Erythroblast (primary cell): ENCODE measurements at regions not wholly inside any gene's neighbourhood (a gene's known extent, or its start where the extent isn't known, plus 50 kb on each side); places are given as distances from the start of the nearest gene placed in this dataset.

Experiments
- GATA1 ChIP-seq: IDR thresholded peaks from 2 replicates; pipeline ENCODE4 v1.6.1; 2011; ENCODE audit warnings: low read depth, mild to moderate bottlenecking, control low read depth, low read length, moderate library complexity
- POLR2A ChIP-seq: IDR thresholded peaks from 2 replicates; pipeline ENCODE4 v1.6.1; 2011; ENCODE audit warnings: mild to moderate bottlenecking, low read length

- TF ChIP-seq POLR2A, result no peak
- no peak for TF ChIP-seq GATA1
Observed at GRCh38 chr10:36492590-36493515, 632.5 kb upstream of the ANKRD30A start.
